ENCODE measurements at regions not wholly inside any gene's neighbourhood (a gene's known extent, or its start where the extent isn't known, plus 50 kb on each side); places are given as distances from the start of the nearest gene placed in this dataset.
A peak's percentile ranks its signal among the peaks of the same experiment; 100 is the strongest.

DNA sequence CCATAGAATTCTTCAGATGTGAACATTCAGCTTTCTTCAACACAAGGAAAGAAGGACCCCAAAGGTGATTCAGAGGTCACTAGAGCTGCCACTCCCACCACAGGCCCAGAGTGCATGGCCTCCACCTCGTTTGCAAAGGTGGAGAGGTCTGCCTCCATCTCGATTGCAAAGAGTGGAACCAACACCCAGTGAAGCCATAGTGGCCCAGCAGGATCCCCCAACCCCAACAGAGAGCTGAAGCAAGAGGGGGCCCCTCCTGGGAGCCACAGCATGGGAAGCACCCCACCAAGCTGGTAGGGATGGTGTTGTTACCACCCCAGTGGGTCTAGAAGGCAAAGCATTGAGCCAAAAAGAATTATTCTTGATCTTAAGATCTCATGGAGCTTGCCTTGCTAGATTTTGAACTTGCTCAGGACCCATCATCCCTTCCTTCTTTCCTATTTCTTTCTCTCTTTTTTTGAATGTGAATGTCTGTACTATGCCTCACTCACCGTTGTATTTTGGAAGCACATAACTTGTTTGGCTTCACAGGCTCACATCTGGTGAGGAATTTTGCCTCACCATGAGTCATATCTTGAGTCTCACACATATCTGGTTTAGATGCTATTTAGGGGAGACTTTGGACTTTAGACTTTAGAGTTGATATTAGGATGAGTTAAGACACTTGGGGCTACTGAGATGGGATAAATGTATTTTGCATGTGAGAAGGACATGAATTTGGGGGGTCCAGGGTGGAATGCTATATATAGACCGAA is 119.2 kb downstream of the ANKRD60 start:
- no peak for DNase-seq

DNA sequence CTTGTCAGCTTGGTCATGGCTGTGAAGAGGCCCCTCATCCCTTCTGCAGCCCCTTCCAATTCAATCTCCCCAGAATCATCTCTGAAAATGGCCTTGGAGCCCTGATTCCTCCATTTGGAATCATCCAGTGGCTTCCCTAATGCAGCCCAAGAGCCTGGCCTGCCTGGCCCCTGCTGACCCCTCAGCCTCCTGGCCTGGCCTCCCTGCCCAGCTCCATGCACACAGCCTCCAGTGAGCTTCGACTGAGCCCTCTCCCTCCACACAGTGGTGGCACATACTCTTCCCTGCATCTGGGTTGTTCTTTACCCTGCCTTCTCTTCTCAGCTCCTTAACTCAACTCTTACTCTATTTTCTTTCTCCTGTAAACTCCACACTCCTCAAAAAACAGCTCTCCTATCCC is 120.9 kb downstream of the ANKRD60 start:
- DNase-seq, result no peak

DNA sequence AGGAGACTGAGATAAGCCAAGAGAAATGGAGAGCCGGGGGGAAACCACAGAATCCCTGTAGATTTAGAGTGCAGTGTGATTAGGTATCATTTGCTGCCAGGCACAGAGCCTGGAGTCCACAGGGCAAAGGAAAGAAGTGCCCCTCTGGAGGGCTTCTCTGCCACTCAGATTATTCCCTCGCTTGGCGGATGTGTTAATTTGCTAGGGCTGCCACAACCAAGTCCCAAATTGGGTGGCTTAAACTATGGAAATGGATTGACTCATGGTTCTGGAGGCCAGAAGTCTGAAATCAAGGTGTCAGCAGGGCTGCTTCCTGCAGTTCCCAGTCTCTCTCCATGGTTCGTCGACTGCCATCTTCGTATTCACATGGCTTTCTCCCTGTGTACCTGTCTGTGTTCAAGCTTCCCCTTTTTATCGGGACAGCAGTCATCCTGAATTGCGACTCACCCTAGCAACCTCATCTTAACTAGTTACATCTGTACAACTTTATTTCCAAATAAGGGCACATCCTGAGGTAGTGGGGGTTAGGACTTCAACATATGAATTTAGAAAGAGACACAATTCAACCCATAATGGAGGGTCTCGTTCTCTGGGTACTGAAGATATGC is 122.2 kb downstream of the ANKRD60 start:
- peak; percentile 3 for DNase-seq

DNA sequence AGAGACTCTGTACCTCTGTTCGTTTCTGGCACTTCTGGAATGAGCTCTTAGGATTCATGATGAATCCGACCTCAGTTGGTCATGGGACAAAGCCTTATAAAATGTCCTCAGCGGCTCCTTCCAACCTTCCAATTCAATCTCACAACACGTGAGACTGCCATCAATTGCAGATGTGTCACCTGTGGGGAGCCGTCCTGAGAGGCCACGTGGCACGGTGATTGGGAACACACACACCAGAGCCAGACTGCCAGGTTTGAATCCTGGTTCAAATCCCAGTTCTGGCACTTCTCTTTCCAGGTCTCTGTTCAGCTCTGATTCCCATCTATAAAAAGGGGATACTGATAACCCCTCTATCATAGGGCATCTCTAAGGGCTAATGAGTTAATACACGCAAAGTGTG is 124.5 kb downstream of the ANKRD60 start:
- no peak for DNase-seq

DNA sequence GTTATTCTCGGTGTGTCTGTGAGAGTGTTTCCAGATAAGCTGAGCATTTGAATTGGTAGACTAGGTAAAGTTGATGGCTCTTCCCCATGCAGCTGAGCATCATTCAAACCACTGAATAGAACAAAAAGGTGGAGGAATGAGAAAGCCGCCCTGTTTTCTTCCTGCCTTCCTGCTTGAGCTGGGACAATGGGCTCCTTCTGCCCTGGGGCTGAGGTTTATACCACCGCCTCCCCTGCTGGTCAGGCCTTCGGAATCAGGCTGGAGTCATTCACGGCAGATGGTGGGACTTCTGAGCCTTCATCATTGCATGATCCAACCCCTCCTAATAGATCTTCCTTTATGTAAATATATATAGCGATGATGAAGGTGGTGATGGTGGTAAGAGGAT is 124.9 kb downstream of the ANKRD60 start:
- DNase-seq, result no peak

DNA sequence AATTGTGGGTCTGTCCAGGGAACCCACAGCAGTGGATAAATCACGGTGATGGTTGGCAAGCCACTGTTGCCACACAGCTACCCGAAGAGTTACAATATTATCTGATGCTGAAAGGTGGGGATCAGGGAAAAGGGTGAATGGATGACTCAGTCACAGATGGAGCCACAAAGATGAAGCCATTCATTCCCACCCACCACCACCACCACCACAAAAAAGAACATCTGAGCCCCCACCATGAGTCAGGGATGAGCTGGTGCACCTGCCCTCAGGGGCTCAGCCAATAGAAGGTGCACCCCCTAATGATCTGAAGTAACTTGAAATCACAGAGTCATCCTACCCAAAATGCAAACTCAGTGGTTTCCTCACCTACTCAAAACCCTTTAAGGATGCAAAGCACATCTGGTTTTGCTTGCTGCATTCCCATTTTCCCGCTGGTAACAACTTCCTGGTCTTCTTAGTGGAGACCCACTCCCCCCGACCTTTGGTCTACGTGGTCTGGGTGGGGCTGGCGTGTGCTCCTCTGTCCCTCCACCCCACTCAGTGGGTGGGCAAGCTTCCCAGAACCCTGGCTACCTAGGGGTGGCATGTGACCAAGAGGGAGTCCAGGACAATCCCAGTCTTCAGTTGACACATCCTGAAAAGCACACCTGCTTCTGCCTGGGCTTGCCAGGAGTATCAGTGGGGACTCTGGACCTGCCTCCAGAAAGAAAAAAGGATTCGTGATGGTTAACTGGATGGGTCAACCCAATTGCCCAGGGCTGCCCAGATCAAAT is 125.5 kb downstream of the ANKRD60 start:
- DNase-seq, result no peak

DNA sequence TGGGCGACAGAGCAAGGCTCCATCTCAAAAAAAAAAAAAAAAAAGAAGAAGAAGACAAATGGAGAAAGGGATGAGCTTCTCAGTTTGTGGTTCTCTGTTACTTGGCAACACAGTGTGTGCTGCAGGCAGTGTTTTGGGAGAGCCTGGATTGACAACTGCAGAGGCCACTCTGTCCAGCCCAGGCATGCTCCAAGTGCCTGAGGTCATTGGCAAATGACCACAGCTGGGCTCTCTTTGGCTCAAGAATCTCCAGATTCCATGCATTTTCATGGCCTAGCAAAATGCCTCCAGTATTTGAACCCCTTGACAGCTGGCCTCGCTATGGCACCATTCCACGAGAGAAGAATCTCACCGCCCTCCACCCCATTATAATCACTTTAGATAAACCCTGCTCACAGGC is 126.2 kb downstream of the ANKRD60 start:
- no peak for DNase-seq

DNA sequence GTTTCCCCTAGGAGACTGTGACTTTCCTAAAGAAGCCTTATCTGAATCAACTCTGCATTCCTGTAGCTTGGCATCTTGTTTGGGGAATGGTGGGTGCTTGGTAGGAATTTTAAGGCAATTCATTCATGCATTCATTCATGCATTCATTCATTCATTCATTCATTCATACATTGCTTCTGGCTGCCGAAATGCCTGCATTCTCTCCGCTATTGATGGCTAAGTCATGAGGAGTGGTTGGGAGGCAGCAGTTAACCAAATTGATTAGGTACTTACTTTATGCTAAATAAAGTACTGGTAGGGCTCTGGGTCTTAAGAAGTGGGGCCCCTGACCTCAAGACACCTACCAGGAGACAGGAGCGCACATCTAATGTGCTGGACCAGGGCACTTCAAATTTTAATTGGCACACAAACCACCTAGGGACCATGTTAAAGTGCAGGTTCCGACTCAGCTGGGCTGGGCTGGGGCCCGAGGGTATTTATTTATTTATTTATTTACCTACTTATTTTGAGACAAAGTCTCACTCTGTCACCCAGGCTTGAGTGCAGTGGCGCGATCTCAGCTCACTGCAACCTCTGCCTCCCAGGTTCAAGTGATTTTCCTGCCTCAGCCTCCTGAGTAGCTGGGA is 127.6 kb downstream of the ANKRD60 start:
- no peak for DNase-seq

DNA sequence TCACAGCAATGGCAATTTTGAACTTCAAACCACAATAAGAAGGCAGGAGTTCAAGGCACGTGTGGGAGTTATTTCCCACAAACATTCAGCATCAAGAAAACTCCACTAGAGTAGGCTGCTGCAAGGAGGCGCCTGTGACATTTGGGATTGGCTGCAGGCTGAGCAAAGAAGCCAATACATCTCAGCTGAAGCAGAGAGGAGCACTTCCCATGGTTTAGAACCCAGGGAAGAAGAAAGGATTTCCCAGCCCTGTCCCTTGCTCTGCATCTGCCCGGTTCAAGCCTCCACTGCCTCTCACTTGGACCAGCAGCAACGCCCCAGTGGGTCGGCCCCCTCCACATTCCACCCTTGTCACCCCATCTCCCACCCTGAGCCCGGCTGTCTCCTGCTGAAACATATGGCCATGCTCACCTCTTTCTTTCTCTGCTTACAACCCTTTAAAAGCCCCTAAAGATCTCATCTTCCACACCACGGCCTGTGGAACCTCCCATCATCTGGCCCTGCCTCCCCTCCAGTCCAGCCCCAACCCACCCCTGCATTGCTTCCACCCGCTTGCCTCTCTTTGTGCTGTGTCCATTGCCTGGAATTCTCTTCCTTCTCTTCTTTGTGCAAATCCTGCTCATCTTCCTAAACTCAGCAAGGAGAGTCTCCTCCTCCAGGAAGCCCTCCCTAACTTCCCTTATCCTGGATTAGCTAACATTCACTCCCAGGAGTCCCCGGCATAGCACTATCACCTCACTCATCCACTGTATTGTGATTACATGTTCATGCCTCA is 128.3 kb downstream of the ANKRD60 start:
- no peak for DNase-seq

DNA sequence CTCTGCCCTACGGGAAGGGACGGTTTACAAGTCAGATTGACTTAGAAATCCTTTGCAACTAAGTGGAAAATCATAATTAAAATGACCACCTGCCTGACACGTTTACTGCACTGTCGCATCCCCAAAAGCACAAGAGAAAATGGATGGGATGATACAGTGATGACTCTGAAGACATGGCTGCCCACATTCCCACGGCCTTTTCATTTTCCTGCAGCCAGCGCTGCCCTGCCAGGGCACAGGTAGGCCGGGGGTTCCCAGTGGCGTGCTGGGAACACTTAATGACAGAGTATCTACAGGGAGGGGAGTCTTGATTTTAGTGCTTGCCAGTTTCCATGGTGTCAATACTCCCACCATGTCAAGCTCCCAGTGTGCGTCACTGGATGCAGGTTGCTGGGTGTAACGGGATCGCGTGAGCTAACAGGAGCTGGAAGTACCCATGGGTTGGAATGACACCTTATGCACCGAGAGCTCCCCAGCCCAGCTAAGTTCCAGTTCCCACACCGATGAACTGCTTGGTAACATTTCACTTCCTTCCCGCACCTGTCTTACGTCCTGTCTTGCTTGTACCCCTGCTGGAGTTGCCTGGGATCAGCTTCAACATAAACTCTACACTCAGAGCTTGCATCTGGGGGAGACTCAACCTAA is 129.0 kb downstream of the ANKRD60 start:
- DNase-seq, result no peak

DNA sequence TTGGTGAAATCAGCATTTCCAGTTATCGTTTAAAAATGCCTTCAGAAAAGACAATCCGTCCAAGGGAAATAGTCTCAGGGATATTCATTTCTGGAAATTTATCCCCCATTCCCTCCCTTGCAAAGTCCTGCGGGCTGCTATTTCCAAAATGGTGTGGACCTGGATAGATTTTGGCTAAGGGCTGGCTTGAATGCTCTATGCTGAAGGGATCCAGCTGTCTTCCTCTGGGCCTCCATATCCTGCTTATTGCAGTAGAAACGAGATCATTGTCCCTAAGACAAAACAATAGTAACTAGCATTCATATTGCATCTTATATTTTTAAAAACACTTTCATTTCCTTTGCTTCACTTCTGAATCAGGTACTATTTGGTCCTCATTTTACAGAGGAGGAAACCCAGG is 129.9 kb downstream of the ANKRD60 start:
- DNase-seq, result no peak

DNA sequence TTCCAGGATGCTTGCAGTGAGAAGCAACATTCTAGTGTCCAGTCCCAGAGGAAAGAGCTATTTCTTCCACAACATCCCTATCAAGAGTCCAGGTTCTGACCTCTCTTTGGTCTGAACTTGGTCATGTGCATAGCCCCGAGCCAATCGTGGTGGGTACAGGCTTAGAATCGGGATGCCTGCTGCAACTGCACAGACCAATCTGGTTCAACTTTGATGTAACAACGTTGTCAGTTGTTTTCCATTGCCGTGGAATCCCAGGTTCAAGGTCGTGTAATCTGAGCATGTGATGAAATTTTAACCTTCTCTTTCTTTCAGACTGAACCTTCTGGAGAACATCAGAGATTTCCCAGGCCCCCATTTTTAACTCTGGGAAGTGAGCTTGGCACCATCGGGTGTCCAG is 130.5 kb downstream of the ANKRD60 start:
- no peak for DNase-seq

DNA sequence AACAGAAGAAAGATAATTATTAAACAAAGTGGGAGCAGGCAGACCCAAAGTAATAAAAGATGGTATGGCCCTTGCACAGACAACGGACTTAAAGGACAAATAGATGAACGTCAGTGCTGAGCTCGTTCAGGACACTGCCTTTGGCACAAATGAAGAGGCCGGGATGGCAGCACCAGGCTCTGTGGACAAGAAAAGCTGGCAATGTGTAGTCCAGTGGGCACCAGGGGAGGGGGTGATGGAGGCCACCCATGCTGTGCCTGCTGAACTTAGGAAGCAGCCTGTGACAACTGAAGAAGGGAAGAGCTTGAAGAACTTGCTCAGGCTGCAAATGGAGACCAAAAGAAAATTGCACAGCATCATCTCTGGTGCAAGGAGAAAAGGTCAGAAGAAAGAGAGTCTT is 131.0 kb downstream of the ANKRD60 start:
- DNase-seq, result no peak

DNA sequence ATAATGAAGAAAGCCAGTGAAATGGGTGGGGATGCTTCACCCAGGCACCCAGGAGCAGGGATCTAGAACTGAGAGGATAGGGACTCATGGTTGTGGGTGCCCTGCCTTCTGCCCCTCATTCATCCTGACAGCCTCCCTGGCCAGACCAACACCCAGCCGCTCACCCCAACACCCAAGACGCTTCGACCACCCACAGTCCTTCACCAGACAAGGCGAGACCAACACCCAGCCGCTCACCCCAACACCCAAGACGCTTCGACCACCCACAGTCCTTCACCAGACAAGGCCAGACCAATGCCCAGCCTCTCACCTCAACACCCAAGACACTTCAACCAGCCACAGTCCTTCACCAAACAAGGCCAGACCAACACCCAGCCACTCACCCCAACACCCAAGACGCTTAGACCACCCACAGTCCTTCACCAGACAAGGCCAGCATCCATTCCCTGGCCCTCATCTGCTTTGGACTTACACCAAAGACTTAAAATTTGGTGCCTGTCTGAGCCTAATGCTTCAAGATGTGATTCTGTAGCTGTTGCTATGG is 131.5 kb downstream of the ANKRD60 start:
- no peak for DNase-seq

DNA sequence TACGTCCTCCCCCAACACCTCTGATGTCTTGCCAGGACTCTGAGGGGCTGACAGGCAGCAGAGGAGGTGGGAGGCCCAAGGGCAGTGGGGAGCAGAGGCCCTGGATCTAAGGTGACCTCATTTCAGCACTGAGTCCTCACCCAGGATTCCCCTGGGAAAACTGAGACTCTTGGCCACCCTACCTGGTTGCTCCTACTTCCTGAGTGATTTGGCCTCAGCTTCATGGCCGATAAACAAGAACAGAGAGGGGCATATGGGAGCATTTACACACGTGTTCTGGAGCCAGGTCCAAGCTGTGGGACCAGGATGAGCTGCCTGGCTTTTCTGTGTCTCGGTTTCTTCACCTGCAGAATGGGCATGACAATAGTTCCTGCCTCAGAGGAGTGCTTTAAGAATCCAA is 133.8 kb downstream of the ANKRD60 start:
- DNase-seq, result no peak

DNA sequence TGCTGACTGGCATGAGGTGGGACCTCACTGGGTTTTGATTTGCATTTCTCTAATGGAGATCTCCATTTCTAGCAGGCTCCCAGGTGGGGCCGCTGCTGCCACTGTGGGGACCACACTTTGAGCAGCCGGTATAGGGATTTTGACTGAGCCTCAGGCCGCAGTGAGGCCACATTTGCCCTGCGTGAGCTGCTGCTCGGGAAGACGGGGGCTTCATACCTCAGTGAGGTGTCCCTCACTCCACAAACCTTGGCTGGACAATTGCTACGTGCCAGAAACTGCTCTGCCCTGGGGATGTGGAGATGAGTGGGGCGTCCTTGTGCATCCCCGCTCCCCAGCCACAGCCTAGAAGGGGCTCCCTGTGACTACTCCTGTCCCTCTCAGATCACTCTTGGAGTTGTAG is 134.3 kb downstream of the ANKRD60 start:
- no peak for DNase-seq

DNA sequence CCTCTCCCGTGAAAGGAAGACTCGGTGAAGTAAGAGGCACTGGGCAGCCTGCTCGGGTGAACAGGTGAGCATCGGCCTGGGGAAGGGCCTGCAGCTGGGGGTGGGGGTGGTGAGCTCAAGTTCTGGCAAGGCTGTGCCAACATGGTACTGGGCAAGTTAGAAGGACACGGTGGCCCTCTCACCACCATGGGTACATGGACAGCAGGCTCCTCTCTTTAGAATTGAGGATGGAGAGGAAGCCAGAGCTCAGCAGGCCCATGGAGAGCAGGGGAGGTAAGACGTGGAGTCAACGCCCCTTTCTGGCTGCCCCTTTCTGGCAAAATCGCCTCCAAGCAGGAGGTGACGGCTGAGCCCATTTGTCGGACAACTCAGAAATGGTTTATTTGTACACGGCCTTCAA is 135.6 kb downstream of the ANKRD60 start:
- no peak for DNase-seq

DNA sequence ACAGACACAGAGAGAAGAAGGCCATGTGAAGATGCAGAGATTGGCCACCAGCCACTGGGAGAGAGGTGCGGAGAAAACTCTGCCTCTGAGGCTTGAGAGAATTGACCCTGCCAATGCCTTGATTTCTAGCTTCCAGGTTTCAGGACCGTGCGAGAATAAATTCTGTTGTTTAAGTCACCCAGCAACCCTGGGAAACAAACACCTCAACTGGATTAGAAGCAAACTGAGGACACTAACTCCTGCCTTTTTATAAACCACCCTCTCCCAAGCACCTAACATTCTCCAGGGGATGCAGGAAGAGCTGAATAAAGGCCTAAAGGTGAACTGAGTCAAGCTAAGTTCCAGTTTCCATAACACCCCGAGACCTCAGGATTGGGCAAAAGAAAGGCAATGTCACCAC is 136.1 kb downstream of the ANKRD60 start:
- no peak for DNase-seq

DNA sequence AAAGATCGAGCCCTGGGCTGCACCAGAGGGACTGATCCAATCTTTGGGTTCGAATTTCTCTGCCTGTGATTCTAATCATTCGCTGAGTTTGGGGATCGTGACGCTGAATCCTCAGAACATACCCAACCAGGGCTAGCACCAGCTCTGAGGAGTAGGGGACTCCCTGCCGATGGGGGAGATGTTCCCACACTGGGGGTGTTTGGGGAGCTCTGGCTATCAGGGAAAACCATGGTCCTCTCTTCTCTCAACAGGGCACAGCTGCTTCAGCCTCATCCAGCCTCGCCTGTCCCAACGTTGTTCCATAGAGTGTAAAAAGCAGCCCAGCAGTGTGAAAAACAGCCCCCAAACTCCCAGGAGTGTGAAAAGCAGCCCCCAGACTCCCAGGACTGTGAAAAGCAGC is 136.6 kb downstream of the ANKRD60 start:
- DNase-seq, result no peak

DNA sequence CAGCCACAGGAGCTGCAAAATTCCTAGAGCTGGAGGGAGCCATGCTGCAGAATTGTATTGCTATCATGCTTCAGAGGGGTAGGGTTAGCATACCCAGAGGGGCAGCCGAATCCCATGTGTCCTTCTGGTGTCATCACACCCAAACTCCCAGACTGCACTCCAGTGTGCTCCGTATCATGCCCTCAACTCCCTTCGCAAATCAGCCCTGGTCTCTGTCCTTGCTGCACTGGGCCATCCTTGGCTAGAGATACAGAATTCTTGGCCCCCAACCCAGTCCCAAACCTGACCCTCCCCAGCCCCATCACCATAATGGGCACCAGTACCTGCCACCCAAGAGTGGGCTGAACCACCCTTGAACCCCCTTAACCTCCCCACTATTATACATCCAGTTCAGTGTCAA is 138.3 kb downstream of the ANKRD60 start:
- no peak for DNase-seq

DNA sequence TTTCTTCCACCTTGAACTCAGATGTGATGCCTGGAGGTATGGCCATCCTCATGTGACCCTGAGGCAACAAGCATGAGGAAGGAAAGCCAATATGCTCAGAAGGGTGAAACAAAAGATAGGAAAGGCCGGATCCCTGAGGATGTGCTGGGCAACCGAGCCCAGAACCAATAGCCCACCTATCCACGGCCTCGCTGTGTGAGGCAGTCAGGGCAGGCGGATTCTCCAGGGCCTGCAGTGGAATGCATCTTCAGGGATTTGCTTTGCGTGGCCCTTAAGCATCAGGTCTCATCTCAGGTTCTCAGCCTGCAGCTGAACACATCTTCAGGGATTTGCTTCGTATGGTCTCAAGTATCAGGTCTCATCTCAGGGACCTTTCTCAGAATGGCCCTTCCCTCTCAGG is 139.8 kb downstream of the ANKRD60 start:
- no peak for DNase-seq

DNA sequence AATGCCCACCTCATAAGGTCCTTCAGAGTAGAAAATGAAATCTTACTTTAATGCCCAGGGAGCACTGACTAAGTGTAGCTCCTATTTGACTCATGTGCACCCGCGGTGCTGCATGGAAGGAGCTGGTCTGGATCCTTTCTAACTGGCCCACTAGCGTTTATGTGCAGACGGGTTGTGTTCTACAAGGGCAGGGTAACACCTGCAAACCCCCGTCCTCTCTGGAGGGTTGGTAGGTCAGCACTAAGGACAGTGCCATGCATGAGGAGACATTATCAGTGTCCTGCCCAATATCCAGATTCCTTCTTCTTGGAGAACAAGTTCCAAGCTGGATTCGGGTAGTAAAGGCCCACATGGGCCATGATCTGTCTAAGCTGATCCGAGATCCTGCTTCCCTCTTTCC is 140.3 kb downstream of the ANKRD60 start:
- no peak for DNase-seq

Measured in hematopoietic multipotent progenitor cell treated with erythropoietin and hydrocortisone succinate and interleukin-3 and kit ligand, for 6 days (in vitro differentiated cells).